Fibroblast of lung (primary cell): ENCODE measurements at regions not wholly inside any gene's neighbourhood (a gene's known extent, or its start where the extent isn't known, plus 50 kb on each side); places are given as distances from the start of the nearest gene placed in this dataset.

Experiments used
- DNase-seq, 2 donors: peaks; one replicate each; pipeline versions ENCODE4 v3.0.0 to v3.0.0-alpha.2; 2010; ENCODE audit warnings: low read depth in 2 of 2
- H2AFZ ChIP-seq: 2 replicates; pipeline ENCODE4 v1.5.1; 2012; ENCODE audit warnings: low read length, control low read depth, inconsistent platforms
- H3K27ac ChIP-seq: 2 replicates; pipeline ENCODE4 v1.5.1; 2011; ENCODE audit warnings: low read length, control low read depth; ENCODE audit not compliant: insufficient read depth
- H3K27me3 ChIP-seq: 2 replicates; pipeline ENCODE4 v1.5.1; 2011; ENCODE audit warnings: mild to moderate bottlenecking, low read length; ENCODE audit not compliant: control insufficient read depth, insufficient read depth
- H3K36me3 ChIP-seq: 2 replicates; pipeline ENCODE4 v1.5.1; 2011; ENCODE audit warnings: low read length; ENCODE audit not compliant: control insufficient read depth, insufficient read depth
- H3K4me1 ChIP-seq: 2 replicates; pipeline ENCODE4 v1.5.1; 2011; ENCODE audit warnings: low read length; ENCODE audit not compliant: control insufficient read depth, insufficient read depth; ENCODE audit errors: extremely low read depth
- H3K4me2 ChIP-seq: 2 replicates; pipeline ENCODE4 v1.5.1; 2011; ENCODE audit warnings: low read length, control low read depth; ENCODE audit not compliant: insufficient read depth; ENCODE audit errors: extremely low read depth
- H3K4me3 ChIP-seq, 4 experiments: fragments of 200-600 bp in 1 of 4; sonication (generic) in 1 of 4; replicated peaks in 1 of 4; 2 replicates each; pipeline ENCODE4 v1.5.1; 2011 to 2016; ENCODE audit warnings: low read length in 4 of 4, low read depth in 3 of 4, mild to moderate bottlenecking in 3 of 4, control low read depth in 2 of 4, inconsistent platforms in 1 of 4, mixed read lengths in 1 of 4; ENCODE audit not compliant: insufficient read depth in 1 of 4; ENCODE audit errors: control extremely low read depth in 1 of 4
- H3K79me2 ChIP-seq: 2 replicates; pipeline ENCODE4 v1.5.1; 2012; ENCODE audit warnings: mild to moderate bottlenecking, low read length, inconsistent platforms; ENCODE audit not compliant: control insufficient read depth, insufficient read depth
- H3K9ac ChIP-seq: 2 replicates; pipeline ENCODE4 v1.5.1; 2011; ENCODE audit warnings: mild to moderate bottlenecking, low read length, control low read depth; ENCODE audit not compliant: insufficient read depth
- H3K9me3 ChIP-seq: 2 replicates; pipeline ENCODE4 v1.5.1; 2012; ENCODE audit warnings: low read depth, low read length; ENCODE audit not compliant: control insufficient read depth, insufficient read depth
- H4K20me1 ChIP-seq: 2 replicates; pipeline ENCODE4 v1.5.1; 2011; ENCODE audit warnings: low read length; ENCODE audit not compliant: control insufficient read depth, insufficient read depth; ENCODE audit errors: extremely low read depth
- CTCF ChIP-seq, 2 donors: IDR thresholded peaks in 1 of 2; conservative IDR thresholded peaks in 1 of 2; 1 replicate in 1 of 2; 2 replicates in 1 of 2; pipeline ENCODE4 v1.5.1; 2011 to 2012; ENCODE audit warnings: low read length in 2 of 2, control low read depth in 1 of 2, inconsistent platforms in 1 of 2, low read depth in 1 of 2, mild to moderate bottlenecking in 1 of 2
- EZH2 ChIP-seq: IDR thresholded peaks from 2 replicates; pipeline ENCODE4 v1.5.1; 2012; ENCODE audit warnings: low read length, control low read depth, mild to moderate bottlenecking; ENCODE audit errors: missing control alignments

GRCh38 chr2:4780679-4781078 is 911.5 kb upstream of the SOX11 start:
- H3K9me3 ChIP-seq, result no peaks in the 10 kb centered on the region
- H3K79me2 ChIP-seq, result no peaks in the 10 kb centered on the region
- H3K36me3 ChIP-seq, result no peaks in the 10 kb centered on the region
- H3K27ac ChIP-seq, result no peak overlapping the region
- no peaks in the 10 kb centered on the region for H4K20me1 ChIP-seq
- H2AFZ ChIP-seq, result no peak overlapping the region
- no peak overlapping the region for H3K9ac ChIP-seq
- no peak overlapping the region for H3K4me3 ChIP-seq
- H3K4me1 ChIP-seq, result no peaks in the 10 kb centered on the region
- no peak for DNase-seq
- no peak overlapping the region for H3K4me2 ChIP-seq
- TF ChIP-seq EZH2, result no peak
- no peak for TF ChIP-seq CTCF (conservative IDR thresholded peaks at IDR 0.05 in 1 of 2, IDR thresholded peaks at IDR 0.05 in 1 of 2; ENCODE audit: low read depth in 1 of 2, low read length in 2 of 2)
- H3K27me3 ChIP-seq, result no peaks in the 10 kb centered on the region

GRCh38 chr2:4782647-4783046 is 909.5 kb upstream of the SOX11 start:
- Histone ChIP-seq H3K4me3 (no peak overlapping the region), H4K20me1 (no peaks in the 10 kb centered on the region), H3K4me1 (no peaks in the 10 kb centered on the region), H3K4me2 (no peak overlapping the region), H3K79me2 (no peaks in the 10 kb centered on the region), H3K9ac (no peak overlapping the region), H3K27me3 (no peaks in the 10 kb centered on the region), H3K36me3 (no peaks in the 10 kb centered on the region), H3K27ac (no peak overlapping the region), H3K9me3 (no peaks in the 10 kb centered on the region), H2AFZ (no peak overlapping the region)
- no peak for DNase-seq
- TF ChIP-seq CTCF (conservative IDR thresholded peaks at IDR 0.05 in 1 of 2, IDR thresholded peaks at IDR 0.05 in 1 of 2; ENCODE audit: low read depth in 1 of 2, low read length in 2 of 2), result no peak
- no peak for TF ChIP-seq EZH2

- Histone ChIP-seq H3K79me2 (no peaks in the 10 kb centered on the region), H3K9ac (no peak overlapping the region), H3K4me2 (no peak overlapping the region), H3K36me3 (no peaks in the 10 kb centered on the region), H3K27ac (no peak overlapping the region), H3K27me3 (no peaks in the 10 kb centered on the region), H3K9me3 (no peaks in the 10 kb centered on the region), H3K4me3 (no peak overlapping the region), H4K20me1 (no peaks in the 10 kb centered on the region), H3K4me1 (no peaks in the 10 kb centered on the region), H2AFZ (no peak overlapping the region)
- no peak for DNase-seq
- TF ChIP-seq EZH2 (no peak), CTCF (conservative IDR thresholded peaks at IDR 0.05 in 1 of 2, IDR thresholded peaks at IDR 0.05 in 1 of 2; ENCODE audit: low read depth in 1 of 2, low read length in 2 of 2) (no peak)
Measured at GRCh38 chr2:4791488-4791887, 900.7 kb upstream of the SOX11 start.
